CD14-positive monocyte (primary cell): ENCODE measurements at regions not wholly inside any gene's neighbourhood (a gene's known extent, or its start where the extent isn't known, plus 50 kb on each side); places are given as distances from the start of the nearest gene placed in this dataset.
"Not testable (repeated sequence)": the region's sequence is repeated elsewhere in the genome, so short reads cannot be mapped to it uniquely, and the experiment has no call there.

Experiments
- DNase-seq, 3 donors: peaks; one replicate each; pipeline ENCODE4 v3.0.0-alpha.2; 2011 to 2022
- H2AFZ ChIP-seq: 2 replicates; pipeline ENCODE4 v1.6.0; 2012; ENCODE audit warnings: mild to moderate bottlenecking, low read depth, low read length, inconsistent platforms; ENCODE audit not compliant: insufficient read depth, poor library complexity, severe bottlenecking
- H3K27ac ChIP-seq, 2 donors: 1 replicate in 1 of 2; 2 replicates in 1 of 2; pipeline ENCODE4 v1.5.1; 2012 to 2013; ENCODE audit warnings: low read length in 2 of 2, control low read depth in 1 of 2, inconsistent platforms in 1 of 2, low read depth in 1 of 2, mild to moderate bottlenecking in 1 of 2
- H3K27me3 ChIP-seq, 2 donors: one replicate each; pipeline versions ENCODE4 v1.6.0 to v1.6.1; 2011 to 2013; ENCODE audit warnings: low read length in 2 of 2; ENCODE audit not compliant: control insufficient read depth in 2 of 2, insufficient read depth in 2 of 2
- H3K36me3 ChIP-seq, 2 donors: replicated peaks in 1 of 2; 1 replicate in 1 of 2; 2 replicates in 1 of 2; pipeline versions ENCODE4 v1.5.1 to v1.6.1; 2012 to 2013; ENCODE audit warnings: low read length in 2 of 2, control low read depth in 1 of 2, inconsistent platforms in 1 of 2, mild to moderate bottlenecking in 1 of 2; ENCODE audit not compliant: insufficient read depth in 2 of 2, control insufficient read depth in 1 of 2
- H3K4me1 ChIP-seq, 2 donors: 1 replicate in 1 of 2; 2 replicates in 1 of 2; pipeline versions ENCODE4 v1.5.1 to v1.6.1; 2012 to 2013; ENCODE audit warnings: low read length in 2 of 2, control low read depth in 1 of 2, inconsistent platforms in 1 of 2, mild to moderate bottlenecking in 1 of 2, moderate library complexity in 1 of 2; ENCODE audit not compliant: insufficient read depth in 2 of 2, control insufficient read depth in 1 of 2
- H3K4me2 ChIP-seq: replicated peaks from 2 replicates; pipeline ENCODE3; 2012; ENCODE audit warnings: low read length, moderate library complexity, mild to moderate bottlenecking; ENCODE audit not compliant: poor library complexity, severe bottlenecking; ENCODE audit errors: extremely low read depth
- H3K4me3 ChIP-seq, 3 experiments: fragments of 200-600 bp in 1 of 3; sonication (generic) in 1 of 3; replicated peaks in 1 of 3; 1 replicate in 2 of 3; 2 replicates in 1 of 3; pipeline ENCODE4 v1.5.1; 2011 to 2013; ENCODE audit warnings: low read length in 3 of 3, mild to moderate bottlenecking in 3 of 3, control low read depth in 2 of 3, low read depth in 2 of 3, inconsistent platforms in 1 of 3, moderate library complexity in 1 of 3
- H3K79me2 ChIP-seq: 2 replicates; pipeline ENCODE4 v1.6.0; 2012; ENCODE audit warnings: mild to moderate bottlenecking, control low read depth, inconsistent platforms, low read length, moderate library complexity; ENCODE audit not compliant: insufficient read depth
- H3K9ac ChIP-seq: 2 replicates; pipeline ENCODE4 v1.6.0; 2017; ENCODE audit warnings: low read length, mild to moderate bottlenecking; ENCODE audit not compliant: insufficient read depth, poor library complexity, severe bottlenecking
- H3K9me3 ChIP-seq, 2 donors: replicated peaks in 1 of 2; 1 replicate in 1 of 2; 2 replicates in 1 of 2; pipeline versions ENCODE4 v1.5.1 to v1.6.1; 2012 to 2013; ENCODE audit warnings: low read length in 2 of 2, control low read depth in 1 of 2; ENCODE audit not compliant: control insufficient read depth in 1 of 2, insufficient read depth in 1 of 2
- H4K20me1 ChIP-seq: 2 replicates; pipeline ENCODE4 v1.6.0; 2012; ENCODE audit warnings: mild to moderate bottlenecking, low read length, control low read depth, moderate library complexity; ENCODE audit not compliant: insufficient read depth
- H3K27ac Mint-ChIP-seq, 7 donors: one replicate each; pipeline ENCODE4 v1.8.0; 2020; ENCODE audit warnings: mild to moderate bottlenecking in 7 of 7, mixed read lengths in 7 of 7, moderate library complexity in 6 of 7, inconsistent platforms in 2 of 7
- H3K27me3 Mint-ChIP-seq, 3 donors: one replicate each; pipeline ENCODE4 v1.8.0; 2021 to 2022; ENCODE audit warnings: low read depth in 3 of 3, mild to moderate bottlenecking in 3 of 3, mixed read lengths in 3 of 3, moderate library complexity in 3 of 3, inconsistent platforms in 1 of 3
- H3K36me3 Mint-ChIP-seq, 2 donors: one replicate each; pipeline ENCODE4 v1.8.0; 2020; ENCODE audit warnings: mixed read lengths in 2 of 2, inconsistent platforms in 1 of 2, mild to moderate bottlenecking in 1 of 2
- H3K4me1 Mint-ChIP-seq: one replicate; pipeline ENCODE4 v1.8.0; 2020; ENCODE audit warnings: mild to moderate bottlenecking, mixed read lengths
- H3K4me3 Mint-ChIP-seq, 2 donors: one replicate each; pipeline ENCODE4 v1.8.0; 2020; ENCODE audit warnings: mild to moderate bottlenecking in 2 of 2, mixed read lengths in 2 of 2, moderate library complexity in 1 of 2
- H3K9me3 Mint-ChIP-seq, 7 donors: one replicate each; pipeline ENCODE4 v1.8.0; 2020 to 2022; ENCODE audit warnings: mixed read lengths in 7 of 7, mild to moderate bottlenecking in 6 of 7, moderate library complexity in 6 of 7, inconsistent platforms in 2 of 7
- WGBS: methylation state at CpG from one replicate; pipeline ENCODE4 v1.1.5; 2013; ENCODE audit warnings: missing lambda C conversion rate; ENCODE audit not compliant: insufficient coverage; 5-methylcytosine and 5-hydroxymethylcytosine counted together
- intact Hi-C, 2 donors: fragments of 100-400 bp; cut with micrococcal nuclease; formaldehyde crosslinking; loops; one replicate each; pipeline versions ENCODE4 v1.15.0 to v1.15.1; 2023

GRCh38 chr11:3572976-3573647, 68.7 kb downstream of the ART5 start:
- H3K27me3 ChIP-seq, H3K36me3 ChIP-seq, H2AFZ ChIP-seq, H3K27ac Mint-ChIP-seq, H3K4me1 Mint-ChIP-seq, H3K9me3 ChIP-seq, H3K27ac ChIP-seq, intact Hi-C loops, H3K4me1 ChIP-seq, DNase-seq, H3K36me3 Mint-ChIP-seq, H3K9ac ChIP-seq, H3K9me3 Mint-ChIP-seq, H3K4me3 ChIP-seq, H4K20me1 ChIP-seq, H3K4me3 Mint-ChIP-seq, H3K79me2 ChIP-seq, H3K4me2 ChIP-seq: not testable (repeated sequence)
- 89% methylated on average over 1 of the region's 7 CpGs for WGBS
- H3K27me3 Mint-ChIP-seq, result peaks cover 5 to 19% (median 7%) of the 10 kb centered on the region in 3 donors

DNA sequence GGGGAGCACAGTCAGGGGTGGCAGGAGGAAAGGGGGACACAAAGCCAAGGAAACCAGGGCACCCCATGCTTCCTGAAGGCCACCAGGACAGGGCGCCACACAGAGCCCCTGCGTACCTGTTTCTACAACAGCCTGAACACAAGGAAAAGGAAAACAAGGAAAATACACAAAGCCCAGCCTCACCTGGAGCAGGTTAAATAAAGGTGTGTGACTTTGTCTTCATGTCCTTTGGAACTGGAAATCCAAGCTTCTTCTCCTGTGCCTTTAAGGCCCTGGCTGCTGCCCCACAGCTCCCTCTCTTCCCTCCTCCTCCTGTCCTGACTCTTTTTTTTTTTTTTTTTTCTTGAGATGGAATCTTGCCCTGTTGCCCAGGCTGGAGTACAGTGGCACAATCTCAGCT, 70.0 kb downstream of the ART5 start:
- H3K27me3 ChIP-seq, DNase-seq, H3K27ac Mint-ChIP-seq, H2AFZ ChIP-seq, H3K4me2 ChIP-seq, H3K9me3 Mint-ChIP-seq, H3K4me1 Mint-ChIP-seq, intact Hi-C loops, H3K36me3 ChIP-seq, H3K36me3 Mint-ChIP-seq, H3K4me3 ChIP-seq, H3K9me3 ChIP-seq, H3K4me1 ChIP-seq, H3K79me2 ChIP-seq, H4K20me1 ChIP-seq, H3K9ac ChIP-seq, H3K4me3 Mint-ChIP-seq, H3K27ac ChIP-seq: not testable (repeated sequence)
- WGBS, result no CpG with 5 or more reads among the region's 2 CpGs
- H3K27me3 Mint-ChIP-seq, result peaks cover 5 to 14% (median 7%) of the 10 kb centered on the region in 3 donors

DNA sequence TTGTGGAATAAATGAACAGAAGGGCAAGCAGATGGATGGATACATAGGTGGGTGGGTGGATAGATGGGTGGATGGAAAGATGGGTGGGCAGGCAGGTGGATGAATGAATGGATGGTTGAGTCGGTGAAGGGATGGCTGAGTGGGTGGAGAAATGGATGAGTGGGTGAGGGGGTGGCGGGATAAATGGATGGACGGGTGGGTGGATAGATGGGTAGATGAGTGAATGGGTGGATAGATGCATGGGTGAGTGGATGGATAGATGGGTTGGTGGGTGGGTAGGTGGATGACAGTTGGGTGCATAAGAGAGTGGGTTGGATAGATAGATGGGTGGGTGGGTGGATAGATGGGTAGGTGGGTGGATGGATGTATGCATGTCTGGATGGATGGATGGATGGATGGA, 76.0 kb downstream of the ART5 start:
- H3K27ac Mint-ChIP-seq, DNase-seq, H3K27ac ChIP-seq, H3K4me3 Mint-ChIP-seq, H3K9ac ChIP-seq, H3K9me3 ChIP-seq, H3K4me1 ChIP-seq, H3K36me3 Mint-ChIP-seq, H3K27me3 ChIP-seq, H3K9me3 Mint-ChIP-seq, H3K36me3 ChIP-seq, H4K20me1 ChIP-seq, H2AFZ ChIP-seq, H3K4me1 Mint-ChIP-seq, H3K79me2 ChIP-seq, intact Hi-C loops, H3K4me2 ChIP-seq, H3K4me3 ChIP-seq: not testable (repeated sequence)
- peaks cover 6 to 13% (median 13%) of the 10 kb centered on the region in 3 donors for H3K27me3 Mint-ChIP-seq
- whole genome bisulfite sequencing, result 94% methylated on average over 3 of the region's 3 CpGs

DNA sequence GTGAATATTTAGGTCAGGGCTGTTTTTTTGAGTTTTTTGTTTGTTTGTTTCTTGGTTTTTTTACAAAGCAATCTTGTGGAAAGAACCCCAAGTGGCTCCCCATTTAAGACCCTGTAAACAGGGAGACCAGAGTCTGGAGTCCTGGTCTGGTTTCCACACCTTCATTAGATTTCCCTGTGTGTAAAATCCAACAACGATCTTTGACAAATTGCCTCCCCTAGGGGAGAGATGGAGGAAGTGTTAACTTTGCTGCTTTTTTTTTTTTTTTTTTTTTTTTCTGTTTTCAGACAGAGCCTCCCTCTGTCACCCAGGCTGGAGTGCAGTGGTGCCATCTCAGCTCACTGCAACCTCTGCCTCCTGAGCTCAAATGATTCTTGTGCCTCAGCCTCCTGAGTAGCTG, 77.4 kb downstream of the ART5 start:
- H3K4me1 ChIP-seq, DNase-seq, H3K9me3 Mint-ChIP-seq, intact Hi-C loops, H3K4me3 Mint-ChIP-seq, H3K4me1 Mint-ChIP-seq, H3K27me3 ChIP-seq, H3K36me3 Mint-ChIP-seq, H3K4me2 ChIP-seq, H3K27ac ChIP-seq, H2AFZ ChIP-seq, H3K79me2 ChIP-seq, H3K27ac Mint-ChIP-seq, H4K20me1 ChIP-seq, H3K9ac ChIP-seq, H3K4me3 ChIP-seq, H3K9me3 ChIP-seq, H3K36me3 ChIP-seq: not testable (repeated sequence)
- WGBS, result no CpG with 5 or more reads among the region's 1 CpG
- peaks cover 6 to 13% (median 8%) of the 10 kb centered on the region in 3 donors for H3K27me3 Mint-ChIP-seq
